ENCODE measurements at regions not wholly inside any gene's neighbourhood (a gene's known extent, or its start where the extent isn't known, plus 50 kb on each side); places are given as distances from the start of the nearest gene placed in this dataset.

DNA sequence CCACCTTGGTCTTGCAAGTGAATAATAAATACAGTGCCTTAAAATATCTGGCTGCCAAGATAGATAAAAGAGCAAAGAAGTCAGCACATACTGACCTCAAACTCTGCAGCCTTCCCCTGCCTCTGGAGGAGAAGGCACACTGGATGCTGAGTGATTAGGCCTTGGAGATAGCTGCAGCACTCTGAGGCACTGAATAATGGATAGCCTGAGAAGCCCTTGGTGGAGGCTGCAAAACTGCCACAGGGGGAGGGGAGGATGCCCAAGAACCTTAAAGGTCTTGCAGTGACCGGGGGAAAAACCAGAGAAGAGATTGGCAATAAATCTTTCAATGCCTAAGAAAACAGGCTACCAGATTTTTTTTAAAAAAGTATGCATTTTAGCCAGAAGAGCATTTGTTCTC is 167.4 kb upstream of the PRMT6 start:
- Histone ChIP-seq H3K4me1 (no peaks in the 10 kb centered on the region), H3K36me3 (ENCODE audit: control insufficient read depth, insufficient read depth, low read length) (no peaks in the 10 kb centered on the region), H3K4me3 (ENCODE audit: low read depth, low read length) (no peak overlapping the region), H3K9me3 (no peaks in the 10 kb centered on the region), H3K27me3 (replicated peaks; ENCODE audit: control insufficient read depth, insufficient read depth, low read length) (no peaks in the 10 kb centered on the region)
- BruUV-seq (replicated peaks): no TSS peak
- H3K27ac Mint-ChIP-seq (ENCODE audit: unreplicated experiment): no peak overlapping the region
- no peaks in the 10 kb centered on the region for H3K4me1 Mint-ChIP-seq (ENCODE audit: low read depth, unreplicated experiment)
- ChIA-PET CTCF (no interaction called here), POLR2A (no interaction called here)
- intact Hi-C loops (cut with micrococcal nuclease; ENCODE audit: unreplicated experiment): no loop called here
- H3K4me3 Mint-ChIP-seq (ENCODE audit: unreplicated experiment): no peak overlapping the region
- H3K9me3 Mint-ChIP-seq (ENCODE audit: unreplicated experiment): no peaks in the 10 kb centered on the region
- TF ChIP-seq, protein P1, sequence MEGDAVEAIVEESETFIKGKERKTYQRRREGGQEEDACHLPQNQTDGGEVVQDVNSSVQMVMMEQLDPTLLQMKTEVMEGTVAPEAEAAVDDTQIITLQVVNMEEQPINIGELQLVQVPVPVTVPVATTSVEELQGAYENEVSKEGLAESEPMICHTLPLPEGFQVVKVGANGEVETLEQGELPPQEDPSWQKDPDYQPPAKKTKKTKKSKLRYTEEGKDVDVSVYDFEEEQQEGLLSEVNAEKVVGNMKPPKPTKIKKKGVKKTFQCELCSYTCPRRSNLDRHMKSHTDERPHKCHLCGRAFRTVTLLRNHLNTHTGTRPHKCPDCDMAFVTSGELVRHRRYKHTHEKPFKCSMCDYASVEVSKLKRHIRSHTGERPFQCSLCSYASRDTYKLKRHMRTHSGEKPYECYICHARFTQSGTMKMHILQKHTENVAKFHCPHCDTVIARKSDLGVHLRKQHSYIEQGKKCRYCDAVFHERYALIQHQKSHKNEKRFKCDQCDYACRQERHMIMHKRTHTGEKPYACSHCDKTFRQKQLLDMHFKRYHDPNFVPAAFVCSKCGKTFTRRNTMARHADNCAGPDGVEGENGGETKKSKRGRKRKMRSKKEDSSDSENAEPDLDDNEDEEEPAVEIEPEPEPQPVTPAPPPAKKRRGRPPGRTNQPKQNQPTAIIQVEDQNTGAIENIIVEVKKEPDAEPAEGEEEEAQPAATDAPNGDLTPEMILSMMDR (IDR thresholded peaks at IDR 0.05; ENCODE audit: insufficient read depth in 1 of 2, low read depth in 1 of 2, low read length in 1 of 2, severe bottlenecking in 1 of 2, unreplicated experiment in 1 of 2): no peak
- peaks cover 5% of the 10 kb centered on the region for H3K27me3 Mint-ChIP-seq (ENCODE audit: insufficient read depth, unreplicated experiment)
- no peaks in the 10 kb centered on the region for H3K36me3 Mint-ChIP-seq (ENCODE audit: insufficient read depth, unreplicated experiment)
- no peak for DNase-seq

DNA sequence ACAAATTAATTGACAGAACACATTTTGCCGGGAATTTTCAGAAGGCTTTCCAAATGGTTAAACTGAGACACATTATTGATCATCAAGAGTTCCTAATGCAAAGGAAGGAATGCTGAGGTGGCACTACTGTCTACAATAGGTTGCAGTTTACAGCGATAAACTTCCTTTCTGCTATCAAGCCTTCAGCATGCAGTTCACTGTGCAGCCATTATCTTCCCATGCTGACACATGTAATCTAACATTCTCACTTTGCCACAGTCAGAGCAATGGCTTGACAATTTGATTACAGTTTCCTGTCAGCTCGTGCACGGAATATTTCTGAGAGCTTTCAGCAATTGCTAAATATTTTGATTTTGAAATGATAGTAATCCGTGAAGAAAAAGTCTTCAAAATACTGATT is 166.9 kb upstream of the PRMT6 start:
- H3K27me3 Mint-ChIP-seq (ENCODE audit: insufficient read depth, unreplicated experiment): peaks cover 5% of the 10 kb centered on the region
- Histone ChIP-seq H3K27me3 (replicated peaks; ENCODE audit: control insufficient read depth, insufficient read depth, low read length) (no peaks in the 10 kb centered on the region), H3K4me3 (ENCODE audit: low read depth, low read length) (no peak overlapping the region), H3K9me3 (no peaks in the 10 kb centered on the region), H3K4me1 (no peaks in the 10 kb centered on the region), H3K36me3 (ENCODE audit: control insufficient read depth, insufficient read depth, low read length) (no peaks in the 10 kb centered on the region)
- no peak for DNase-seq
- no peaks in the 10 kb centered on the region for H3K9me3 Mint-ChIP-seq (ENCODE audit: unreplicated experiment)
- no peaks in the 10 kb centered on the region for H3K36me3 Mint-ChIP-seq (ENCODE audit: insufficient read depth, unreplicated experiment)
- CTCF ChIA-PET: no interaction called here
- no peaks in the 10 kb centered on the region for H3K4me1 Mint-ChIP-seq (ENCODE audit: low read depth, unreplicated experiment)
- POLR2A ChIA-PET: no interaction called here
- no TSS peak for BruUV-seq (replicated peaks)
- H3K4me3 Mint-ChIP-seq (ENCODE audit: unreplicated experiment): no peak overlapping the region
- TF ChIP-seq, protein P1 (IDR thresholded peaks at IDR 0.05; ENCODE audit: insufficient read depth in 1 of 2, low read depth in 1 of 2, low read length in 1 of 2, severe bottlenecking in 1 of 2, unreplicated experiment in 1 of 2): no peak
- H3K27ac Mint-ChIP-seq (ENCODE audit: unreplicated experiment): no peak overlapping the region
- intact Hi-C loops (cut with micrococcal nuclease; ENCODE audit: unreplicated experiment): no loop called here

DNA sequence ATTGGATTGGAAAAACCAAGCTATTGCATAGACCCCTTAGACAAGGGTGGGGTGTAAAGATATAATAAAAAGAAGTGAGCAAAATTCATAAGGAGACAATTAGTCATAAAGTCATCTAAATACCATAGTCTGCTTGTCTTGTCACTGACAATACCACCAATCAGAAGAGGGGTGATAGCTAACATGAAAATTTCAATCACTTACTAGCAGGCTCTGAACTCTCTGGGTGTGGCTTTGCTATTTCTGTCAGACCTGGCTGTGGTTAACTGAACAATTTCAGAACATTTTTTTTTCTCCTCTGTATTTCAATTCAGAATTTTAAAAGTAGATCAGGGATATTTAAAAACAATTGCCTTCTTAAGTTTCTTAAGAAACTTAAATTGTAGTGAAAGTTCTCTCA is 158.5 kb upstream of the PRMT6 start:
- no peaks in the 10 kb centered on the region for H3K27me3 ChIP-seq (replicated peaks; ENCODE audit: control insufficient read depth, insufficient read depth, low read length)
- CTCF ChIA-PET: no interaction called here
- Mint-ChIP-seq H3K4me1 (ENCODE audit: low read depth, unreplicated experiment) (no peaks in the 10 kb centered on the region), H3K27ac (ENCODE audit: unreplicated experiment) (no peak overlapping the region), H3K27me3 (ENCODE audit: insufficient read depth, unreplicated experiment) (peaks cover 3% of the 10 kb centered on the region), H3K4me3 (ENCODE audit: unreplicated experiment) (no peak overlapping the region), H3K9me3 (ENCODE audit: unreplicated experiment) (no peaks in the 10 kb centered on the region), H3K36me3 (ENCODE audit: insufficient read depth, unreplicated experiment) (no peaks in the 10 kb centered on the region)
- TF ChIP-seq, protein P1 (IDR thresholded peaks at IDR 0.05; ENCODE audit: insufficient read depth in 1 of 2, low read depth in 1 of 2, low read length in 1 of 2, severe bottlenecking in 1 of 2, unreplicated experiment in 1 of 2): no peak
- BruUV-seq (replicated peaks): no TSS peak
- no peaks in the 10 kb centered on the region for H3K9me3 ChIP-seq
- POLR2A ChIA-PET: no interaction called here
- no peak for DNase-seq
- no peaks in the 10 kb centered on the region for H3K36me3 ChIP-seq (ENCODE audit: control insufficient read depth, insufficient read depth, low read length)
- H3K4me3 ChIP-seq (ENCODE audit: low read depth, low read length): no peak overlapping the region
- no peaks in the 10 kb centered on the region for H3K4me1 ChIP-seq
- intact Hi-C loops (cut with micrococcal nuclease; ENCODE audit: unreplicated experiment): no loop called here
